ENCODE measurements at regions not wholly inside any gene's neighbourhood (a gene's known extent, or its start where the extent isn't known, plus 50 kb on each side); places are given as distances from the start of the nearest gene placed in this dataset.

DNA sequence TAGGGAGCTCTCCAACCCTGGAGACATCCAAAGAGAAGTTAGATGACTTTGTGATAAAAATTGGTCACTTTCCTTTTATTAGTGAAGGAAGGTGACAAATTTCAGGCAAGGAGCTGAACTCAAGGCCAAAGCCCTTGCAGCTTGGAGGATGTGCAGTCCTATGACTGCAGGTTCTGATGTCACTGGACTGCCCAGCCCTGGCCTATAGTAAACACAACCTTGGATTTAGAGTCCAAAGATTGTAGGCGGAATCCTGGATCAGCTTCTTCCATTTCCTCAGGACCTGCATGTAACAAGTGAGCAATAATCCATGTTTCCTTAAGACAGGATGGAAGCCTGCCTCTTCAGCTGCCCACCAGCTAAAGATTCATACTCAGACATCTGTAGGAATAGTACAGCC lies 169.3 kb upstream of the ZC3H12A start:
- WGBS = 88% methylated on average over 1 of the region's 1 CpG
- H3K9me3 ChIP-seq (ENCODE audit: control insufficient read depth, low read length) = no peaks in the 10 kb centered on the region
- DNase-seq (no peak), ATAC-seq (no peak)
- H3K4me1 ChIP-seq (ENCODE audit: control insufficient read depth, insufficient read depth, low read length) = no peaks in the 10 kb centered on the region
- intact Hi-C loops (cut with DNase I) = no loop called here
- H3K4me3 ChIP-seq (ENCODE audit: low read length) = no peak overlapping the region
- H3K27ac ChIP-seq (ENCODE audit: low read length) = no peak overlapping the region
- H3K27me3 ChIP-seq (ENCODE audit: control insufficient read depth, insufficient read depth) = no peaks in the 10 kb centered on the region

- DNase-seq (no peak), ATAC-seq (no peak)
- Histone ChIP-seq H3K4me1 (ENCODE audit: control insufficient read depth, insufficient read depth, low read length) (no peaks in the 10 kb centered on the region), H3K9me3 (ENCODE audit: control insufficient read depth, low read length) (no peaks in the 10 kb centered on the region), H3K27me3 (ENCODE audit: control insufficient read depth, insufficient read depth) (no peaks in the 10 kb centered on the region), H3K27ac (ENCODE audit: low read length) (no peak overlapping the region), H3K4me3 (ENCODE audit: low read length) (no peak overlapping the region)
- intact Hi-C loops (cut with DNase I) = no loop called here
- 44% methylated on average over 7 of the region's 7 CpGs for WGBS
Measured at GRCh38 chr1:37305841-37306240, 168.5 kb upstream of the ZC3H12A start.

DNA sequence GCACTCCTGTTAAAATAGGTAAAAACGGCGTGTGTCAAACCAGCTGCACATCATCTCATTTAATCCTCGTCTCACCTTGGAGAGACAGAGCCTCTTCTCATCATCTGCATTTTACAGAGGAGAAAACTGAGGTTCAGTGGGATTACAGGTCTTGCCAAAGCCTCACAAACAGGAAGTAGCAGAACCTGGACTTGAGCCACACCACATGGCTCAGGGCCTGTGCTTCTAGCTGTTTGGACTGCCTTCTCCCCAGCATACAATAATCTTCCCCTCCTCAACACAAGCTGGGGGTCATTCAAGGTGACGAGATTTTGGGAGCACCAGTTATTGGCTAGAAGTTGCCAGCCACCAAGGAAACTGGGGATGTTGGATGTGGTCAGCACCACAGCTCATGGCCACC lies 167.9 kb upstream of the ZC3H12A start:
- intact Hi-C loops (cut with DNase I) = no loop called here
- ATAC-seq = peak; percentile 14 to 30
- 67% methylated on average over 4 of the region's 4 CpGs for WGBS
- peak in 1 of 3 donors; percentile 69 for DNase-seq
- no peaks in the 10 kb centered on the region for H3K4me1 ChIP-seq (ENCODE audit: control insufficient read depth, insufficient read depth, low read length)
- H3K4me3 ChIP-seq (ENCODE audit: low read length) = no peak overlapping the region
- no peaks in the 10 kb centered on the region for H3K9me3 ChIP-seq (ENCODE audit: control insufficient read depth, low read length)
- H3K27ac ChIP-seq (ENCODE audit: low read length) = no peak overlapping the region
- H3K27me3 ChIP-seq (ENCODE audit: control insufficient read depth, insufficient read depth) = no peaks in the 10 kb centered on the region

- 78% methylated on average over 11 of the region's 11 CpGs for WGBS
- Histone ChIP-seq H3K4me1 (ENCODE audit: control insufficient read depth, insufficient read depth, low read length) (no peaks in the 10 kb centered on the region), H3K27me3 (ENCODE audit: control insufficient read depth, insufficient read depth) (no peaks in the 10 kb centered on the region), H3K9me3 (ENCODE audit: control insufficient read depth, low read length) (no peaks in the 10 kb centered on the region), H3K4me3 (ENCODE audit: low read length) (no peak overlapping the region), H3K27ac (ENCODE audit: low read length) (no peak overlapping the region)
- ATAC-seq = no peak
- DNase-seq = no peak
- intact Hi-C loops (cut with DNase I) = no loop called here
Measured at GRCh38 chr1:37306871-37307270, 167.5 kb upstream of the ZC3H12A start.

- WGBS = 64% methylated on average over 25 of the region's 25 CpGs
- Histone ChIP-seq H3K4me3 (ENCODE audit: low read length) (no peak overlapping the region), H3K4me1 (ENCODE audit: control insufficient read depth, insufficient read depth, low read length) (no peaks in the 10 kb centered on the region), H3K27ac (ENCODE audit: low read length) (no peak overlapping the region), H3K27me3 (ENCODE audit: control insufficient read depth, insufficient read depth) (no peaks in the 10 kb centered on the region), H3K9me3 (ENCODE audit: control insufficient read depth, low read length) (no peaks in the 10 kb centered on the region)
- intact Hi-C loops (cut with DNase I) = no loop called here
- DNase-seq (no peak), ATAC-seq (no peak)
Measured at GRCh38 chr1:37308031-37308960, 166.1 kb upstream of the ZC3H12A start.

DNA sequence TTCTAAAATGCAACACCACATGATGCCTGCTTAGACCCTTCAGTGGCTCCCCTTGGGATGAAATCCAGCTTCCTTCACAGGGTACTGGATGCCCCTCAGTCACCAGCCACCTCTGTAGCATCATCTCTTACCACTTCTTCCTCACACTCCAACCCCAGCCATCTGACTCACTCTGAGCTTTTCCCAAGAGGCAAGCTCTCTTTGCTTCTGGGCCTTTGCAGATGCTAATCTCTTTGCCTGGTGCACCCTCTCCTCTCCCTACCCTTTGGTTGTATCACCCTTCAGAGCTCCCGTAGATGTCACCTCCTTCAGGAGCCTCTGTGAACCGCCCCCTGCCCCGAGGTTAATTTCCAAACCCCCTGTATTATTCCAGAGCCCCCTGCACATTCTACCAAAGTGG lies 164.8 kb upstream of the ZC3H12A start:
- DNase-seq (no peak), ATAC-seq (no peak)
- H3K9me3 ChIP-seq (ENCODE audit: control insufficient read depth, low read length) = no peaks in the 10 kb centered on the region
- no peaks in the 10 kb centered on the region for H3K27me3 ChIP-seq (ENCODE audit: control insufficient read depth, insufficient read depth)
- intact Hi-C loops (cut with DNase I) = no loop called here
- 77% methylated on average over 3 of the region's 3 CpGs for WGBS
- no peak overlapping the region for H3K4me3 ChIP-seq (ENCODE audit: low read length)
- H3K27ac ChIP-seq (ENCODE audit: low read length) = no peak overlapping the region
- no peaks in the 10 kb centered on the region for H3K4me1 ChIP-seq (ENCODE audit: control insufficient read depth, insufficient read depth, low read length)

- intact Hi-C loops (cut with DNase I) = no loop called here
- WGBS = 78% methylated on average over 13 of the region's 13 CpGs
- Histone ChIP-seq H3K4me3 (ENCODE audit: low read length) (no peak overlapping the region), H3K9me3 (ENCODE audit: control insufficient read depth, low read length) (no peaks in the 10 kb centered on the region), H3K27me3 (ENCODE audit: control insufficient read depth, insufficient read depth) (no peaks in the 10 kb centered on the region), H3K4me1 (ENCODE audit: control insufficient read depth, insufficient read depth, low read length) (no peaks in the 10 kb centered on the region), H3K27ac (ENCODE audit: low read length) (no peak overlapping the region)
- DNase-seq = no peak
- no peak for ATAC-seq
Measured at GRCh38 chr1:37310064-37310463, 164.3 kb upstream of the ZC3H12A start.

GRCh38 chr1:37315371-37315846 lies 159.0 kb upstream of the ZC3H12A start:
- DNase-seq (no peak), ATAC-seq (no peak)
- WGBS = 24% methylated on average over 4 of the region's 4 CpGs
- Histone ChIP-seq H3K9me3 (ENCODE audit: control insufficient read depth, low read length) (no peaks in the 10 kb centered on the region), H3K4me1 (ENCODE audit: control insufficient read depth, insufficient read depth, low read length) (no peaks in the 10 kb centered on the region), H3K27me3 (ENCODE audit: control insufficient read depth, insufficient read depth) (no peaks in the 10 kb centered on the region), H3K4me3 (ENCODE audit: low read length) (no peak overlapping the region), H3K27ac (ENCODE audit: low read length) (no peak overlapping the region)
- intact Hi-C loops (cut with DNase I) = no loop called here

DNA sequence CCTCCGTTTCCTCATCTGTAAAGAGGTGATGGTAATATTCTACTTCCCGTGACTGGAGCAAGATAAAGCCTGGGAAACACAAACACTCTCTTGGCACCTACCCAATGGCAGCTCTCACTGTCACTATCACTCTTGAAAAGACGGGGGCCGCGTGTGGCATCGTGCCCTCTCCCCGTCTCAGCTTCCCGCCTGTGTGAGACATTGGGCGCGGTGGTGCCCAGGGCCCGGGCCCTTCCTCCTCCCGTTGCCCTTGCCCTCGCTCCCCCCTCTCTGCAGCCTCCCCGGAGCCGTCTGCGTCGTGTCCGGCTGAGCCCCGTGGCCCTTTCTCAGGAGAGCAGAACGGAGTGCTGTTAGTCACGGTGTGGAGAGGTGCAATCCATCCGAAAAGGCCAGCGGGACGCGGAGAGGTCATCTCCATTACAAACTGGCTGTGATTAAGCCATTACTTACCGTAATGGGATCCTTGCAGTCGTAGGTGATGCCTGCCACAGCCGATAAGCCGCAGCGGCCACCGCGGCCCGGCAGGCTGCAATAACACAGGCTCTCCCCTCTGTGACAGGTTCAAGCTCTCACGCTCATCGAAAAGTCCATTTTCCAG lies 156.4 kb upstream of the ZC3H12A start:
- 4% methylated on average over 35 of the region's 35 CpGs for WGBS
- H3K27me3 ChIP-seq (ENCODE audit: control insufficient read depth, insufficient read depth) = peaks cover 3% of the 10 kb centered on the region
- no peak overlapping the region for H3K4me3 ChIP-seq (ENCODE audit: low read length)

GRCh38 chr1:37318490-37318889 lies 155.9 kb upstream of the ZC3H12A start:
- Histone ChIP-seq H3K4me1 (ENCODE audit: control insufficient read depth, insufficient read depth, low read length) (no peaks in the 10 kb centered on the region), H3K4me3 (ENCODE audit: low read length) (no peak overlapping the region), H3K27ac (ENCODE audit: low read length) (no peak overlapping the region), H3K9me3 (ENCODE audit: control insufficient read depth, low read length) (no peaks in the 10 kb centered on the region), H3K27me3 (ENCODE audit: control insufficient read depth, insufficient read depth) (peaks cover 3% of the 10 kb centered on the region)
- 13% methylated on average over 20 of the region's 20 CpGs for WGBS
- DNase-seq (no peak), ATAC-seq (no peak)
- intact Hi-C loops (cut with DNase I) = no loop called here

More for the DNA sequence above, 156.4 kb upstream of the ZC3H12A start:
- Histone ChIP-seq H3K27ac (ENCODE audit: low read length) (no peak overlapping the region), H3K9me3 (ENCODE audit: control insufficient read depth, low read length) (no peaks in the 10 kb centered on the region), H3K4me1 (ENCODE audit: control insufficient read depth, insufficient read depth, low read length) (no peaks in the 10 kb centered on the region)
- DNase-seq (no peak), ATAC-seq (peak in 1 of 2 donors; percentile 37)
- intact Hi-C loops (cut with DNase I) = no loop called here

DNA sequence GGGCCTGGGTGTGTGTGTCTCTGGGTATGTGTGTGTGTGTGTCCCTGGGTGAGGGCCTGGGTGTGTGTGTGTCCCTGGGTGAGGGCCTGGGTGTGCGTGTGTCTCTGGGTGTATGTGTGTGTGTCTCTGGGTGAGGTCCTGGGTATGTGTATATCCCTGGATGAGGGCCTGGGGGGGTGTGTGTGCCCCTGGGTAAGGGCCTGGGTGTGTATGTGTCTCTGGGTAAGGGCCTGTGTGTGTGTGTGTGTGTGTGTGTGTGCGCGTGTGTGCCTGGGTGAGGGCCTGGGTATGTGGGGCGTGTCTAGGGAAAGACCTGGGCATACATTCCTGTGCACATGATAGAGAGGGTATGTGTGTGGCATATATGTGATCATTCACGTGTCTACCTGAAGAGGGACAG lies 155.1 kb upstream of the ZC3H12A start:
- WGBS = 85% methylated on average over 5 of the region's 5 CpGs
- no peak overlapping the region for H3K4me3 ChIP-seq (ENCODE audit: low read length)
- H3K27ac ChIP-seq (ENCODE audit: low read length) = no peak overlapping the region
- DNase-seq = no peak
- ATAC-seq = no peak
- H3K27me3 ChIP-seq (ENCODE audit: control insufficient read depth, insufficient read depth) = peaks cover 3% of the 10 kb centered on the region
- no peaks in the 10 kb centered on the region for H3K4me1 ChIP-seq (ENCODE audit: control insufficient read depth, insufficient read depth, low read length)
- no peaks in the 10 kb centered on the region for H3K9me3 ChIP-seq (ENCODE audit: control insufficient read depth, low read length)
- intact Hi-C loops (cut with DNase I) = no loop called here

Data from right cardiac atrium (tissue), 5 donors.